ENCODE measurements at regions not wholly inside any gene's neighbourhood (a gene's known extent, or its start where the extent isn't known, plus 50 kb on each side); places are given as distances from the start of the nearest gene placed in this dataset.

DNA sequence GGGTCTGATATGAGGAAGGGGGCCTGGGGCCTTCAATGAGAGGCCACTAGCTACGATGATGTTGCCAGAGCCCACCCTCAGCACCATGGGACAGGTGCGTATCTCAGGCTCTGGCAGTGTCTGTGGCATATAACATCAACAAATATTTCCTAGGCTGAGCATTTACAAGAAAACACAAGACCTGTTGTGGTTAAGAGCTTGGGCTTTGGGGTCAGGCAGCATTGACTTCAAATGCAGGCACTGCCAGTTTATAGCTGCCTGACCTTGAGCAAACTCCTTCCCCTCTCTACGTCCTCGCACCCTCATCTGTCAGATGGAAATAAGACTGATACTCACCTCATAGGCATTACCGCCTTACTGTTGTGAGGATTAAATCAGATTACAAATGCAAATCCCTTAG lies 156.0 kb downstream of the KATNAL1 start:
- no peak for DNase-seq

DNA sequence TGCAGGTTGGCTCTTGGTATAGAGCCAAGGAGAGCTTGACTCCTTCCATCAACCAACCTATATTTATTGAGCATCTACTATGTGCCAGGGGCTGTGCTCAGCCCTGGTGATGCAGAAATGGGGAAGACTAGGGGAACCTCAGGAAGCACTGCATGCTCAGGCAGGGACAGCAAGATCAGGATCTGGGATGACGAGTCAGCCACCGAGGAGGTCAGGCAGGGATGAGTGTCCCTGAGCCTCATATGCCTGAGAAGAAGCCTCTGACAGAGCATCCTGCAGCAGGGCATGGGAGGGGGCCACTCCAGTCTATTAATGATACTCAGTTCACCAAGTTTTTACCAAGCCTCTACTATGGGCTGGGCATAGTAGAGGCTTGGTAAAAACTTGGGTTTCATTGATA lies 158.1 kb downstream of the KATNAL1 start:
- no peak for DNase-seq

DNA sequence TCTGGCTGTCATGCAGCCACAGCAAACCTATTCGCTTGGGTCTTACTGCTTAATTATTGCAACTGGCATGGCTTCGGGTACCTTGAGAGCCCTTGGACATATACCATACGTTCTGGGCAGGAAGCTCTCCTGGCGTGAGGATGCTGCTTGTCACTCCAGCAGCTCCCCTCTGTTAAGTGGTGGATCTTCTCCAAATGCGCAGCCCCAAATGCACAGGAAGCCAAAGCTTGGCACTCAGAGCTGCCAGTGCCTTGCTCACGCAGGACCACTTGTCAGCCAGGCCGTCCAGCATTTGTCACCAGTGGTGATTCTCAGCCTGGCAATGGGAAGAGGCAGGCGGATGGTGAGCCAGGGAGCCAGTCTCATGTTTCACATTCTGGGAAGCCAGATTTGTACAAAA lies 158.6 kb downstream of the KATNAL1 start:
- DNase-seq, result no peak

DNA sequence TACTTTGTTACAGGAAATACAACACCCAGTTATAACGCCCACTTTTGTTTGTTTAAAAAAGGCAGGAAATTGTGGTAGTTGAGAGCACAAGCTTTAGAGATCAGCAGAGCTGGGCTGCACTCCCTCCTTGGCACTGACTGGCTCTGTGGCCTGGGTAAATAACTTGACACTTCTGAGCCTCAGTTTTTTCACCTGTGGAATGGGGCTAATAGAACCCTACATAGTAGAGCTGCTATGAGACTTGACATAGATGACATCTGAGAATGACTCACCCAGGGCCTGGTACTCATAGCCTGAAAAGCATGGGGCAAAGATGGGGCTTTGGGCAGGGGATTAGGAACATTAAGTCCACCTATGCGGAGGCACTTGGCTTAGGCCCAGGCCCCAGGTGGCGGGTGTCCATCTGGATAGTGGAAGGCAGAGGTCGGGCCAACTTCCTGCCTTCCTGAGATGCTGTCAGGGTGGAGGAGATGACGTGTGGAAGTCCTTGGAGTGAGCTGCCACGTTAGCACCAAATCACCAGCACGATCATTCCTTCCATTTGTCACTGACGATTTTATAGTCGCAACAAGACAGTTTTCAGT lies 159.1 kb downstream of the KATNAL1 start:
- no peak for DNase-seq

DNA sequence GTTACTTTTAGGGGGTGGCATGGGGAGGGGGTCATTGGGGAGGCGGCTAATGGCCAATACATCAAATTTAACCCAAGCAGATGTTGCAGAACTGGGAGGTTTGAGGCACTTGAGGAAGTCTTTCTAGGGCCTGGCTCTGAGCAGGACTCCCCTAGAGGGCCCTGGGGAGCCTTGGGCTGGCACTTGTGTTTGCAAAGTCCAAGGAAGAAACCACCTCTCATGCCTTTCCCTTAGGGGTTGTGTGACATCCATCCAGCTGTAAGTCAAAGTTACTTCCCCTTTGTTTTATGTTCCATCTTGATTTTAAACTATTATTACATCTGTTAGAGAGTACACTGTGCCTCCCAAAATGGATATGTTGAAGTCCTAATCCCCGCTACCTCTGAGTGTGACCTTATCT lies 159.9 kb downstream of the KATNAL1 start:
- no peak for DNase-seq

DNA sequence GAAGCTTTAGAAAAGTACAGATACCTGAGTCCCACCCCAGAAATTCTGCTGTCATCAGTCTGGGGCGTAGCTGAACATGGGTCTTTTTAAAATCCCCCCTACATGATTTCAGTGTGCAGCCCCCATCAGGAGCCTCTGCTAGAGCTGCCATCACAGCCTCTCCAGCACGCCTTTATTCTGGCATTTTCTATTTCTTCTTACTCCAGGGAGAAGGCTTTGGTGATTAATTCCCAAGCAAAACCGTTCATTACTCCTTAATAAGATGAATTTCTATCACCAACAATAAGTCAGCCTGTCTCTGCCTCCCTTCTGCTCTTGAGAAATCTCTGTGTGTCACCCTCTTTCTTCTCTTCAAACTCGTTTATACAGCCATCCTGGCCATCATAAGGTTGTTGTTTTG lies 160.3 kb downstream of the KATNAL1 start:
- DNase-seq, result no peak

DNA sequence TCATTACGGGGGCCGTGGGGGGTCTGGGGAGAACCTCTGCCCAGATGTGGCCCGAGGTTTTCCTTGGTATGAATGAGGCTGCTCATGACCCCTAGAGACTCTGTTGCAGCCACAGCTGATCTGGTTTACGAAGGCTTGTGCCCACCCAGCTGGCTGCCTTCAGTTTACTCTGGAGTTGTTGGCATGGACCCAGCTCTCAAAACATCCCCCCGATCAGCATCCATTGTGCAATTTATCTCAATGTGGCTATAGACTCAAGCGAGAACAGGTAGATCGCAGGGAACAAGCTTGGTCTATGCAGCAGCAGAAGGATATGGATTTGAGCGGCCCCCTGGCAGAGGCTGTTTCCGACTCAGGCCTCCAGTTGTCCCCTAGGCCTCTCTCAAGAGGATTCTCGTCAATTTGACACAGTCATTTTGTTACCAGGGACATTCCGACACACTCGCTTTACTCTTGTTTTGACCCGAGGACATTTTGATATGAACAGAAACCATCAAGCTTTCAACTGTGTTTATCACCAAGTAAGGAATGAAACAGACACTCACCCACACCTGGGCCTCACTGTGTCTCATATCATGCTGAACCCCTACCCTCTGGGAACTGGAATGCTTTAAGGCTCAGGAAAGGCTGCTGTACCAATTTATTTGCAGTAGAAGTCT lies 161.5 kb downstream of the KATNAL1 start:
- DNase-seq, result no peak

DNA sequence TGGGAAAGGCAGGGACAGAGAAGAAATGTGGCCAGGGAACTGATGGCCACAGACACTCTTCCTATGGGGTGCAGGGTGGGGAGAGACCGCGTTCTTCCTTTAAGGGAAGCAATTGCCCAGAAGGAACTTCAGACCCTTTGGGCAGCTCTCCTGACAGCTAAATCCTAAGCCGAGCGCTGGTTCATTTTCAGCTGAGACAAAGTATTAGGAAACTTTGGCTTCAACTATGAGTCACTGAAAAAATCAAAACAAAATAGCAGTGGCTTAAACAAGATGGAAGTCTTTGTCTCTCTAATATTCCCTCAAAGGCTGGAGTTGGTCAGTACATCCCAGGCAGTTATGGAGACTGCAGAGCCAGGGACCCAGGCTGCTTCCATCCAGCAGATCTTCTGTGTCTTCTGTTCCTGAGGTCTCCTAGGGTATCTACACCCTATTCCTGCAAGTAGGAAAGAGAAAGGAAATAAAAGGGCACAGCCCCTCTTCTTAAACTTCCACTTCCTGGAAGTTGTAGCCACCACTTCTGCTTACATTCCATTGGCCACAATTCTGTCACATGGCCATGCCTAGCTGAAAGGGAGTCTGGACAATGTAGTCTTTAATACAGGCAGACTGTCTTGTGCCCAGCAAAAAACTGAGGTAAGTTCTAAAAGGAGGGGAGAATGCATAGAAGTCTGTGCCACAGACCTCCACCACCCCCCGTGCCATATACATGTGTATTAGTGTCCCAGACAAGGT lies 163.5 kb downstream of the KATNAL1 start:
- DNase-seq, result no peak

DNA sequence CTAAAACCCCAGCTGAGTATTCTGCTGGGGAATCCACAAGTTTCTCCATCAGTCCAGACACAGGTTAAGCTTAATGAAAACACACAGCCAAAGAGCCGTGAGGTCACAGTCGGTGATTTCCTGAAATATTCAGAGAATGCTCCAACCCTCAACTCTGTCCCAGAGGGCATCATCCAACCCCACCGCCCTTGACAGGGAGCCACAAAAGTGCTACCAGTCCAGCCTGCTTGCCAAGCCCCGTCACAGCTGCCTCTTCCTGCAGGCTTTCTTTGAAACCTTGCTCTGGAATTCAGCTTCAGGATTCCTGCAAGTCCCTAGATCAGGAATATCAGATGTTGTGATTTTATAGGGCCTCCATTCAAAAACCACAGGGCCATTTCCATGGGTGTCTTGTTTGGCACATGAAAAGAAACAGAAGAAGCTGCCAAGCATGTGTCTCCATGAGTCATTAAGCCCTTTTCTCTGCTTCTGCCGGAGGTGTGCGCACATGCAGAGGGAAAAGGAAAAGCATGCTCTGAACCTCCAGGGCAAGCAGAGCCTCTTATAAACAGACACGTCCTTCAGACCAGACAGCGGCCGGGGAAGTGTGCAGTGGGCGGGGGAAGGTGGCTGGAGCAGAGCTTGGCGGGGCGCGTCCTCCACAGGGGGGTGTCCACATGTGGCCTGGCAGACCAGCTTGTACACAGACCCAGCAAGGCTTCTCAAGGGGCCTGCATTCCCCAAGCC lies 164.7 kb downstream of the KATNAL1 start:
- DNase-seq, result peak; percentile 17

DNA sequence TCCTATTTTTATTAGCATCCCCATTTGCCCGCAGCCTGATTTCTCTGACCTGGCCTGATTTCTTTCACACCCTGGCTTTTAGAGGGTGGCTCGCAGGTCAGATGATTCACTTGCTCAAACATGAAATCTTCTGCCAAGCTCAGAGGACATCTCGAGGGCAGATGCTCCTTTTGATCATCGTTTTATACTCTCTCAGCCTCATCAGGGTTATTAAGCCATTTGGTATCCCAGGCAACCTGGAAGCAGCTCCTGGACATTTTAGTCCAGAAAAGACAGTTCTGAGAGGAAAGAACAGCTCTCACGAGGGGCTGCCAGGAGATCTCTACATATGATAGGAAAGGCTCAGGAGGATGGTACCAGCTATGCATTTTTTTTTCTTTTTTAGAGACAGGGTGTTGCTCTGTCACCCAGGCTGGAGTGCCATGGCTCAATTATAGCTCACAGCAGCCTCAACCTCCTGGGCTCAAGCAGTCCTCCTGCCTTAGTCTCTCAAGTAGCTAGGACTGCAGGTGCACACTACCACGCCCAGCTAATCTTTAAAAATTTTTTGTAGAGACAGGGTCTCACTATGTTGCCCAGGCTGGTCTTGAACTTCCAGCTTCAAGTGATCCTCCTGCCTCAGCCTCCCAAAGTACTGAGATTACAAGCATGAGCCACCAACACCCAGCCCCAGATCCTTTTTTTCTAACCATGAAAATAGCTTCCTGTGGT lies 165.4 kb downstream of the KATNAL1 start:
- DNase-seq, result no peak

DNA sequence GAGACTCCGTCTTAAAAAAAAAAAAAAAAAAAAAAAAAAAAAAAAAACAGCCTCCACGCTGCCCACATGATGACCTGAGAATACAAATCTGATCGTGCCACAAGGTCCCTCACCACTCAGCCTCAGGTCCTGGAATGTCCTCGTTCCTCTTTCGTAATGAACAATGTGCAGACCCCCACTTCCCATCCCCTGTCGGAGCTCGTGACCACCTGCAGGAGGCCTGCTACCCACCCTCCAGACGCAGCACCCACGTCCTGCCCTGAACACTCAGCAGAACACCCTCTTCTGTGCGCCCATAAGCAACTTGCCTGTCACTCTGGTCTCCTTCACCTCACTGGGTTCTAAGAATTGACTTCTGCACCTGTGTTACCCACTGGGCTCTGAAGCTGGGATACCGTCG lies 166.4 kb downstream of the KATNAL1 start:
- DNase-seq, result no peak

DNA sequence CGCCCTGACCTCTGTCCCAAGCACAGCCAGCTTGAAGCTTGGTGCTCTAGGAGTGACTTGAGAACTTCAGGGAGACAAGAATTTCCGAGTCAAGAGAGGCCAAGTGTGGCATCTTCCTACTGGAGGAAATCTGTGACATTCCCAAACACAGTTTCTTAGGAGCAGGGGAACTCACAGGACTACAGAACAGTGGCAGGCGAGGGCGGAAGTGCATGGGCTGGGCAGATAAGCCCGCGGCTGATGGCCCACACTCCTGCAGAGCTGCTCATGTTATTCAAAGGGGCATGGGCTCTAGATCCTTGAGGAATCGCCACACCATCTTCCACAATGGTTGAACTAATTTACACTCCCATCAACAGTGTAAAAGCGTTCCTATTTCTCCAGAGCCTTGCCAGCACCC lies 168.8 kb downstream of the KATNAL1 start:
- DNase-seq, result no peak

DNA sequence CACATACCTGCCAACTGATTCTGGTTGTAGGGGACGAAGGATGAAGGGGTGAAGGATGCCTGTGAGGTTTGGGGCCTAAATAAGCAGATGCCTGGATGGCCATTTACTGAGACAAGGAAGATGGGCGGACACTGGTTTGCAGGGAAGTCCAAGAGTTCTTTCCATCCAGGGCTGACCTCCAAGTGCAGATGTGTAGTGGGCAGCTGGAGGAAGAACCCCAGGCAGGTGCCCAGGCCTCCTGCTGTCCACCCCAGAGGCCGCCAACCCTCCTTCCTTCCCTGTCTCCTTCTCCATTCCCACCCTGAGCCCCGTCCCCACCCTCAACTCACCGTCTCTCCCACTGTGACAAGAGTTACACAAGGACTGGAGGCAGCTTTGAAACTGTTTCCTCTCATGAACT lies 171.5 kb downstream of the KATNAL1 start:
- no peak for DNase-seq

DNA sequence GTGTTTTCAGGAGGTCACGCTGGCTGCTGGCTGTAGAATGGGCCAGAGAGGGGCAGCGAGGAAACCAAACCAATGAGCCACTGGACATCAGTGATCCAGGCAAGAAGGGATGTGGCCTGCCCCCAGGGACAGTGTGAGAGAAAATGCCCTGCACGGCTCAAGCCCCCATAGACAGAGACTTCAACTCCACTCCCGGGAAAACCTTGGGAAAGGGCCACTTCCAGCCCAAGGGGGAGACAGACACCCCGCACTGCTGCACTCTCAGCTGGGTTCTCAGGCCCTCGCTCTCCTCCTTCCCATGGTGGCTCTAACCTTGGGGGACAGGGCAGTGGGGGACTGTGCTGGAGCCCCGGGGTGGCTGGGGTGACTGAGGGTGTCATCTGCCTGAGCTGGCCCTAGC lies 172.0 kb downstream of the KATNAL1 start:
- no peak for DNase-seq

DNA sequence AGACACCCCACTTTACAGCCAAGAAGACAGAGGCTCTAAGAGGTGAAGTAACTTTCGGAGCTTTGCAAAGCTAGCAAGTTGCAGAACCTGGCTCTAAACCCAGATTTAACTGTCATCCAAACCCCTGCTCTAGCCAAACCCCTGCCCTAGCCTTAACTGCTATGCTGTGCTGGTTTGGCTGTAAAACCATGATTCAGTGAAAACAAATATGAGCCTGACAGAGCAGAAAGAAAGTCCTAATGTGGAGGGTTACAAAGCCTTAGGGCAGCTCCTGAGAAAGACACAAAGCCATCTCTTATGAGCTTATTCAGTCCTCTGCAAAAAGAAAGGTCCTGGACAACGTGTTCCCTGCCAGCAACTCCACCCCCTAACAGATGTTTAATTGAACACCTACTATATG lies 172.8 kb downstream of the KATNAL1 start:
- DNase-seq, result no peak

DNA sequence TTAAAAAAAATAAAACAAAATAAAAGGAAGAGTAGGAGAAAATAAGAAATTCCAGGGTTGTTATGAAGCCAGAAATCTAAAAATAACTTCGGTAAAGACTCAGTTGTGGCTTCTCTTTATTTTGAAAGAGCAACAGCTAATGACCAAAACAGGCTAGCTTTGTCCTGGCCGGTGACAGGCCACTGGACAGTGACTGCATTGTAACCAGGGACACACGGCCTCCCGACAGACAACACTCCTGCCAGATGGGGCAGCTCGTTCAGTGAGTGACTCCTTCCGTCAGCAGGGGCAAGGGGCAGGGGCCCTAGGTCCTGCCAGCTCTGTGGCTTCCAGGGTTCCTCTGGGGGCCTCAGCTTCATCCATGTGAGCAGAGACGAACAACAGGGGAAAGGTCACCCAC lies 173.4 kb downstream of the KATNAL1 start:
- no peak for DNase-seq

DNA sequence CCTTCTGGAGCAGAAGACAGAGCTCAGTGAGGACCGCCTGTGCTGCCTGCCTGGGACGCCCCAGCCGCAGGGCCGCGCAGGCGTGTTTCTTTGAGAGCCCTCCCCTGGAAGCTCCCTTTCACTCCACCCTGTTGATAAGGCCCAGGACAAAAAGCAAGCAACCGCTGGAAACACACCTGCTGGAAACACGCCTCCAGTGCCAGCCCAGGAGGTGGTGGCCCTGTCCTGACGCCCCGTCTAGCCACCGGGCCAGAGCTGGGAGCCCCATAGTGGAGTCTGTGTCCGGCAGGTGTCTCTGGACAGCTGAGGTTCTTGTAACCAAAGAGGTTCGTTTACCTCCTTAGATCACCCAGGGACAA lies 173.8 kb downstream of the KATNAL1 start:
- DNase-seq, result peak; percentile 52

DNA sequence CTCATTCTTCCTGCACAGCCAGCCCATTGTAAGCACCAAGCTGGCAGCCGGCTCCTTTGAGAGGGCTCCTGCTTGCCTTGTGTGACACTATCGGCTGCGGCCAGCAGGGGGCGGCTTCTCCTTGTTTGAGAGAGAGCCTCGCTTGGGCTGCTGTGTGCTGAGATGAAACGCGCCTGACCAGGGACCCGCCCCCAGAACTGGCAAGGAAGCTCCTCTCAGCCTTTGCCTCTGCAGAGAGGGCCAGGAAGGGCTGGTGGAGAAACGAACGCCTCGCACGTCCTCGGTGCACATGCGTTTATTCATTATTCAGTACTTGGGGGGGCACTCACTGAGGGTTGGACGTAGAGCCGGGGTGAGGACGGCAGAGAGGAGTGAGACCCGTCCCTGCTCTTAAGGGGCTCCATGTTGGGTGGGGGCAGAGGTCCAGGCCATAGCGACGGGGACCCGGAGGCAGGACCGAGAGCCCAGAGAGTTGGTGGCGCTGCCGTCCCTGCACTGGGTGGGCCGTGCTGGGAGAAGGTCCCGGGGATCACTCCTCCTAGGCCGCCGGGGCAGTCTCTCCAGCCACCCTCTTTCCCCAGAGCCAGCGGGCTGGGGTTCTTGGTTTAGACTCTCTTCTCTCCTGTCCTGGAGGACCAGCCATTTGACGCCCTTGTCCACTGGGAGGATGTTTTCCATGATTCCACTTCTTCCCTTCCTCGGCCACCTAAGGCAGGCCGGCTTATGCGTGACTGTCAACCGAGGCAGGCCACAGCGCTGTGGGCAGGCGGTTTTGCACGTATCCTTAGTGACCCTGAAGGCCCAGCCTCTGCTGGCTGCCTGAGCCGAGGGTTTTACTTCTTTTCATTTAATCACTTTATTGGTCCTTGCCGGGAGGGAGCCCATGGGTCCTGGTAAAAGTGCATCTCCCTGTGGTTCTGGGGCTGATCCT lies 174.5 kb downstream of the KATNAL1 start:
- peak; percentile 95 for DNase-seq

DNA sequence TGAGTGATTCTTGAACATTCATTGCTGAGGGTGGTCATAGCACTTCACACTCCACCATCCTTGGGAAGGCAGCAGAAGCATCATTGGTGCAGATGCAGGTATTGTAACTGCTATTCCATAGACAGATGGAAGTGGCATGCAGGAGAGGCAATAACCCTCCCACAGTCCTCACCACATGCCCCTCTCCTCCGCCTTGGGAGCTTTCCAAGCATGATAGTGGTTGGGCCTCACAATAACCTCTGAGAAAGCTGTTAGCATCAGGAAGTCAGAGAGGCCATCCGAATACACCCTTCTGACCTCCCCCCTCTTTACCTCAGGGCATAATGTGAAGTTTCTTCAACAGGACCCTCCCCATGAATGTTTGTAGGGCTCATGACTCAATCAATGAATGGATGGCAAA lies 177.9 kb downstream of the KATNAL1 start:
- DNase-seq, result no peak

DNA sequence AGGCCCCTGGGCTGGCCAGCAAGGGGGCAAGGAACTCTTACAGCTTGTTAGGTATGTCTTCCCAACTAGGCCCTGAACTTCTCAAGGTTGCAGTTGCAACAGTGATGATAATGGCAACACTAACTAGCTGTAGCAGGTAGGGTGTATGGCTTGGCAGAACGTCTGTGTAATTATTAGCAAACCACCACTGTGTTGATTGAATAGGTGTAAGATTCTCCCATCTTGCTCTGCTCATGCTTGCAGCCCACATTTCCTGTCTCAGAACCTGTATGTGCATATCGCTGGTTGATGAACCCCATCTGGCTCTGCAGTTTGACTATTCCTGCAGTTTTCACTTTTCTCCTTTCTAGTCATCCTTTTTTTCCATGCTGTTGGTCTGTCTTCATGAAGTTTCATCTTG lies 178.8 kb downstream of the KATNAL1 start:
- no peak for DNase-seq

DNA sequence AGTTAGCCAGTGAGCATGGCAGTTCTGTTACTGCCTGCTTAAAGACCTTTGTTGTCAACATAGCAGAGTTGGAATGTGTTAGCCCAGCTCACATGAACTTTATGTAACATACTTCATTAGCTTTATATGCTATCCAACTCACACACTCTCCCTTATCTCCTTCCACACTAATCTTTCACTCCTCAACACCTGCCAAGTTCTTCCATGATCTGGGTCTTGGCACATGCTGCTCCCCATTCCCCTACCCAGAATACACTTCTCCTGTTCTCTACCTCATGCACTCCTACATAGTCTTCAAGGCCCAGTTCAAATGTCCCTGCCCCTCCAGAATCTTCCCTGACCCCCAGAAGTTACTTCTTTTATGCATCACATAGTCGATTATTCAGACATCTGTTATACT lies 179.3 kb downstream of the KATNAL1 start:
- DNase-seq, result no peak

DNA sequence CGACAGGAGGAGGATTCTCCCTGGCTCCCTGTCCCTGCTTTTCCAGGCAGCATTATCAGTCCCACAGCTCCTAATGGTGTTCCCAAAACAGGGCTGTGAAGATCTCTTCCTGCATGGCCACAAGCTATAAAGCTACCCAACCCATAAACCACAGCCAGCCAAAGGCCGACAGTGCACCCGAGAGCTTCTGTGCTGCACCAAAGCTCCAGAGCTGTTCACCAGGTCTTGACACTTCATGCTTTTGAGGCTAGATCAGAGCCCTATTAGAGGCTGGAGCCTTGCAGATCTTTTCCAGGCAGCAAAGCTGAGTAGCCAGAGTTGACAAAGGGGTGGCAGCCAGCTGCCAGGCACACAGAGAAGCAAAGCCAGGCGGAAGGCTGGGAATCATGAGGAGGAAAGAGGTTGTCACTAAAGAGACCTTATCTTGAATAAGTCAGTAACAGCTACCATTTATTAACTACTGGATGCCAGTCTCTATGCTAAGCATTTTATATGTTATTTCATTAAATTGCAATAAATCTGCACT lies 180.4 kb downstream of the KATNAL1 start:
- no peak for DNase-seq
